Osteoblast (primary cell): ENCODE measurements at regions not wholly inside any gene's neighbourhood (a gene's known extent, or its start where the extent isn't known, plus 50 kb on each side); places are given as distances from the start of the nearest gene placed in this dataset.

Experiments
- DNase-seq: peaks from one replicate; pipeline ENCODE4 v3.0.0; 2011; ENCODE audit warnings: low spot score, mixed read lengths; ENCODE audit not compliant: insufficient read length; ENCODE audit errors: missing footprints
- H2AFZ ChIP-seq: 2 replicates; pipeline ENCODE4 v1.6.0; 2011; ENCODE audit warnings: mild to moderate bottlenecking, low read length
- H3K27ac ChIP-seq: 2 replicates; pipeline ENCODE4 v1.5.1; 2011; ENCODE audit warnings: mild to moderate bottlenecking, low read depth, low read length, moderate library complexity
- H3K27me3 ChIP-seq: 2 replicates; pipeline ENCODE4 v1.6.0; 2012; ENCODE audit warnings: mild to moderate bottlenecking, control low read depth, inconsistent platforms, low read length, moderate library complexity; ENCODE audit not compliant: insufficient read depth
- H3K36me3 ChIP-seq: 2 replicates; pipeline ENCODE4 v1.5.1; 2011; ENCODE audit warnings: mild to moderate bottlenecking, low read length, control low read depth, moderate library complexity; ENCODE audit not compliant: insufficient read depth
- H3K4me1 ChIP-seq: 2 replicates; pipeline ENCODE4 v1.5.1; 2011; ENCODE audit warnings: mild to moderate bottlenecking, low read length, control low read depth, moderate library complexity; ENCODE audit not compliant: insufficient read depth
- H3K4me2 ChIP-seq: 2 replicates; pipeline ENCODE4 v1.6.0; 2011; ENCODE audit warnings: mild to moderate bottlenecking, low read length; ENCODE audit not compliant: insufficient read depth
- H3K4me3 ChIP-seq: fragments of 200-600 bp; sonication (generic); 3 replicates; pipeline ENCODE4 v1.5.1; 2012; ENCODE audit warnings: mild to moderate bottlenecking, low read length, inconsistent platforms; ENCODE audit not compliant: insufficient read depth
- H3K79me2 ChIP-seq: 2 replicates; pipeline ENCODE4 v1.6.0; 2012; ENCODE audit warnings: mild to moderate bottlenecking, low read length, control low read depth, inconsistent platforms; ENCODE audit not compliant: insufficient read depth
- H3K9me3 ChIP-seq: 2 replicates; pipeline ENCODE4 v1.5.1; 2011; ENCODE audit warnings: low read depth, low read length, control low read depth
- H4K20me1 ChIP-seq: 2 replicates; pipeline ENCODE4 v1.6.0; 2012; ENCODE audit warnings: mild to moderate bottlenecking, low read length, control low read depth; ENCODE audit not compliant: insufficient read depth
- TF ChIP-seq, protein P1 (sequence below): IDR thresholded peaks from 2 replicates; pipeline ENCODE4 v1.5.1; 2011; ENCODE audit warnings: mild to moderate bottlenecking, low read depth, low read length, moderate library complexity; ENCODE audit errors: extremely low read depth

DNA sequence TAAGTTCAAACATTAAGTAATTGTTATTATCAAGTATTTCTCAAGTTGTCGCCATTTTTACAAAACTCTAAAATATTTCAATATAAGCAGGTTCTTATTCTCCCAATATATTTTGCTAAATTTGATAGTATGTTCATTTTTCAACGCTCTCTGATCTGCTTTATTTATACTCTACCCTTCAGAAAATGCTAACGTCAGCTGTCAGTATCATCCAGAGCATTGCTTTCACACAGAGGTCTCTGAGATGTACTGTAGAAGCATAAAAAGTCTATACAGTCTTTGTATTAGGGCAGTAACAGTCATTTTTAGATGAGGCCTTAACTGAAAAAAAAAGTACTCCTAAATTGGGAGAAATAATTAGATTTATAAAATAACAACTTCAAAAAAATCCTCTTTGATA lies 533.1 kb upstream of the LRFN5 start:
- Histone ChIP-seq H2AFZ (no peak overlapping the region), H3K36me3 (no peaks in the 10 kb centered on the region), H3K9me3 (no peaks in the 10 kb centered on the region), H4K20me1 (no peaks in the 10 kb centered on the region), H3K27ac (no peak overlapping the region), H3K79me2 (no peaks in the 10 kb centered on the region), H3K4me3 (no peak overlapping the region), H3K4me2 (no peak overlapping the region), H3K4me1 (no peaks in the 10 kb centered on the region), H3K27me3 (no peaks in the 10 kb centered on the region)
- TF ChIP-seq, protein P1, sequence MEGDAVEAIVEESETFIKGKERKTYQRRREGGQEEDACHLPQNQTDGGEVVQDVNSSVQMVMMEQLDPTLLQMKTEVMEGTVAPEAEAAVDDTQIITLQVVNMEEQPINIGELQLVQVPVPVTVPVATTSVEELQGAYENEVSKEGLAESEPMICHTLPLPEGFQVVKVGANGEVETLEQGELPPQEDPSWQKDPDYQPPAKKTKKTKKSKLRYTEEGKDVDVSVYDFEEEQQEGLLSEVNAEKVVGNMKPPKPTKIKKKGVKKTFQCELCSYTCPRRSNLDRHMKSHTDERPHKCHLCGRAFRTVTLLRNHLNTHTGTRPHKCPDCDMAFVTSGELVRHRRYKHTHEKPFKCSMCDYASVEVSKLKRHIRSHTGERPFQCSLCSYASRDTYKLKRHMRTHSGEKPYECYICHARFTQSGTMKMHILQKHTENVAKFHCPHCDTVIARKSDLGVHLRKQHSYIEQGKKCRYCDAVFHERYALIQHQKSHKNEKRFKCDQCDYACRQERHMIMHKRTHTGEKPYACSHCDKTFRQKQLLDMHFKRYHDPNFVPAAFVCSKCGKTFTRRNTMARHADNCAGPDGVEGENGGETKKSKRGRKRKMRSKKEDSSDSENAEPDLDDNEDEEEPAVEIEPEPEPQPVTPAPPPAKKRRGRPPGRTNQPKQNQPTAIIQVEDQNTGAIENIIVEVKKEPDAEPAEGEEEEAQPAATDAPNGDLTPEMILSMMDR: no peak
- no peak for DNase-seq

DNA sequence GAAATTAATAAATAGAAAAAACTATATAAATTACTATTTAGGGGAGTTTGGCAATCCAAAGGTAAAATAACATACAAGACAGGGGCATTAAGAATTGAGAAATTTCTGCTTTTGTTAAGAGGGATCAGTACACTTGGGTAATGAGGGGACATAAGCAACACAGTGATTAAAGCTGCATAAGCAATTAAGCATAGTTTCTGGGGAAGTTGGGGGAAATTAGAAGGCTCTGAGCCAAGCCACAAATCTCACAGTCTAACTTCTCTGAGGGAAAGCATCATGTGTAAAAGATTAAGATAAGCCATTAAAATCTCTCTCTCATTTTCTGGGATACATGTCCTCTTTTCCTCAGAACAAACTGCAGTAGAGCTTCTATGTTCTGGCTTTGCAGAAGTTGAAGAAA lies 533.9 kb upstream of the LRFN5 start:
- Histone ChIP-seq H3K4me2 (no peak overlapping the region), H2AFZ (no peak overlapping the region), H3K27me3 (no peaks in the 10 kb centered on the region), H3K36me3 (no peaks in the 10 kb centered on the region), H4K20me1 (no peaks in the 10 kb centered on the region), H3K4me3 (no peak overlapping the region), H3K9me3 (no peaks in the 10 kb centered on the region), H3K27ac (no peak overlapping the region), H3K4me1 (no peaks in the 10 kb centered on the region), H3K79me2 (no peaks in the 10 kb centered on the region)
- TF ChIP-seq, protein P1: no peak
- DNase-seq: no peak

DNA sequence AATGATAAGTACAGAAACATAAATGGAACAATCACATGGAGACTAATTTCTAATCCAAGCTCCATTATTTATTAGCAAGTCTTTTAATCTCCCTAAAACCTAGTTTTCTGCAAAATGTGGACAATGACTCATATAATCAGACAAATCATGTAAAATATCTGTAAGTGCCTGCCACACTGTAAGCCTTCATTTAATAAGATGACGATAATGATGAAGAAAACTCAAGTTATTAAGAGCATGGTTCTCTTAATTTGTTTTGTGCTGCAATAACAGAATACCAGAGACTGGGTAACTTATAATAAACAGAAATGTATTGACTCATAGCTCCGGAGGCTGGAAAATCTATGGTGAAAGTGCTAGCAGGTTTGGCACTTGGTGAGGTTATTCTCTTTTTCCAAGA lies 535.3 kb upstream of the LRFN5 start:
- TF ChIP-seq, protein P1: no peak
- Histone ChIP-seq H3K79me2 (no peaks in the 10 kb centered on the region), H3K36me3 (no peaks in the 10 kb centered on the region), H3K4me1 (no peaks in the 10 kb centered on the region), H3K4me2 (no peak overlapping the region), H2AFZ (no peak overlapping the region), H4K20me1 (no peaks in the 10 kb centered on the region), H3K27ac (no peak overlapping the region), H3K9me3 (no peaks in the 10 kb centered on the region), H3K27me3 (no peaks in the 10 kb centered on the region), H3K4me3 (no peak overlapping the region)
- DNase-seq: no peak

DNA sequence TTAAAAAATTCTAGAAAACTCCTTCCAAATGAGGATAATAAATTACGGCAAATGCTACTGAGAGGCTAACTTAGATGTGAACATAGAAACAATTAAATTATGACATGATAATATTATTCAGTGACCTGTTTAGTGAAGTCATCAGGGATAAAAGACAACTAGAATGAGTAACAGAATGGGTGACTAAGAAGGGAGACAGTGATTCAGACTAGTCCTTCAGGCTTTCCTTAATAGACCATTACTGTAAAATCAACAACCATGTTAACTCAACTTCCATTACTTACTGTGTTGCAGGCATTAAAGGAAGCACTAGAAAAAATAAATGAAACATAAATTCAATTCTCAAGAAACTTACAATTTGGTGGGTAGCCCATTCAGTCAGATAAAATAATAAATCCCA lies 543.9 kb upstream of the LRFN5 start:
- no peak for DNase-seq
- TF ChIP-seq, protein P1: no peak
- no peak overlapping the region for H3K4me2 ChIP-seq

More for the DNA sequence above, 543.9 kb upstream of the LRFN5 start:
- Histone ChIP-seq H3K4me1 (no peaks in the 10 kb centered on the region), H3K79me2 (no peaks in the 10 kb centered on the region), H3K36me3 (no peaks in the 10 kb centered on the region), H2AFZ (no peak overlapping the region), H3K4me3 (no peak overlapping the region), H3K27ac (no peak overlapping the region), H4K20me1 (no peaks in the 10 kb centered on the region), H3K9me3 (no peaks in the 10 kb centered on the region), H3K27me3 (no peaks in the 10 kb centered on the region)
